ENCODE measurements at regions not wholly inside any gene's neighbourhood (a gene's known extent, or its start where the extent isn't known, plus 50 kb on each side); places are given as distances from the start of the nearest gene placed in this dataset.
A peak's percentile ranks its signal among the peaks of the same experiment; 100 is the strongest.
"Not testable (repeated sequence)": the region's sequence is repeated elsewhere in the genome, so short reads cannot be mapped to it uniquely, and the experiment has no call there.

DNA sequence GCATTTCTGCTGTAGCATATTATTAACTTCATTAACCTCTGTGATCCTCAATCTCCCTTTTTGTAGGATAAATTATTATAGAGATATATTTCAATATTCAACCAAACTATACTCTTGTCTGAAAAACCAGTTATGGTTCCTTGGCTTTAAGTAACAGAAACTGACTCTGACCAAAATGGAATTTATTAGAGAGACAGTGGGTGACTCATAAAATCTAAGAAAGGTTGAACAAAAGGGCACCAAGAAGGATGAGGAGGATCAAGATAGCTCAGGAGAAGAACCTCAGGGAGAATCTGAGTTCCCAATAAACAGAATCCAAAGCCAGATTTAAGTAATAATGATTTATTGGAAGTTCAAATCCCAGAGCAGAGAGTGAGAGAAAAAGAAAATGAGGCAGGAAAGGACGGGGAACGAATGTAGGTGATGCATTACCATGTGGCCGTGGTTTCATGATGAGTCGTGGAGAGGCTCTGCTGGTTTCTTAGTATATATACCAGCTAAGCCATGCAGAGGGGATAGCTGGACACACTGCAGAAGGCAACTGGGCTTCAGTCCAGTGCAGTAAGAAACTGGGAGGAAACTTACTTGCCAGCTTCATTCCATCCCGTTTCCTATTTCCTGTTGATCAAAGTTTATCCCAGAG, 151.5 kb upstream of the GOT2 start:
- FAIRE-seq (no peak), DNase-seq (ENCODE audit: insufficient read length, low spot score) (no peak)

- DNase-seq (ENCODE audit: insufficient read length, low spot score): no peak
- no peak for FAIRE-seq
Measured at GRCh38 chr16:58884141-58884540, 150.0 kb upstream of the GOT2 start.

DNA sequence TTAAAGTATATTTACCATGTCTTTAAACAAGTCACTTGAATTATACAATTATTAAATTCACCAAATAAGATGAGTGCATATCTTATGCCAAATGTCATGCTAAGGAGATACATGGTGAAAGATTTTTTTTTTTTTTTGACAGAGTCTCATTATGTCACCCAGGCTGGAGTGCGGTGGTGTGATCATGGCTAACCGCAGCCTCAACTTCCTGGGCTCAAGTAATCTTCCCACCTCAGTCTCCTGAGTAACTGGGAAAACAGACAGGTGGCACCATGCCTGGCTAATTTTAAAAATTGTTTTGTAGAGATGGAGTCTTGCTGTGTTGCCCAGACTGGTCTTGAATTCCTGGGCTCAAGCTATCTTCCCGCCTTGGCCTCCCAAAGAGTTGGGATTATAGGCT, 149.0 kb upstream of the GOT2 start:
- DNase-seq (ENCODE audit: insufficient read length, low spot score): no peak

GRCh38 chr16:58882292-58882691, 148.2 kb upstream of the GOT2 start:
- FAIRE-seq: peak; percentile 70

More for the DNA sequence above, 149.0 kb upstream of the GOT2 start:
- FAIRE-seq: no peak

GRCh38 chr16:58878641-58879040, 144.5 kb upstream of the GOT2 start:
- not testable (repeated sequence) for FAIRE-seq; DNase-seq (ENCODE audit: insufficient read length, low spot score)

More at GRCh38 chr16:58882292-58882691, 148.2 kb upstream of the GOT2 start:
- peak; percentile 16 for DNase-seq (ENCODE audit: insufficient read length, low spot score)

DNA sequence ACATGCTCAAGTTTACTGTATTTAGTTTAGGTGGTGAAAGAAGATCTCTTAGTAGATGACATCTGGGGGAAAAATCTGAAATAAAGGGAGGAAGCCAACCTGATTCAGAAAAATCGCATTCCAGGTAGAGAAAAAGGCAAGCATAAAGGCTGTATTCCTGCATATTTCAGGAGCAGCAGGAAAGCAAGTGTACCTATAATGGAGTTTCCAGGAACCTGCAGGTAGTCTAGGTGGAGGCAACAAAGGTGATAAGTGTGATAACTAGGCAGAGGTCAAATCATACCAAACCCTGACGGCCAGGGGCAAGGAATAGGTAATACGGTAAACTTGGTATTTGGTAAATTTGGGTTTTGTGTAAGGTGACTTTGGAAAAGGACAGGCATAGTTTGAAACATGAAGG, 132.8 kb upstream of the GOT2 start:
- DNase-seq (ENCODE audit: insufficient read length, low spot score): no peak
- FAIRE-seq: no peak

GRCh38 chr16:58863761-58864160, 129.6 kb upstream of the GOT2 start:
- no peak for DNase-seq (ENCODE audit: insufficient read length, low spot score)
- no peak for FAIRE-seq

DNA sequence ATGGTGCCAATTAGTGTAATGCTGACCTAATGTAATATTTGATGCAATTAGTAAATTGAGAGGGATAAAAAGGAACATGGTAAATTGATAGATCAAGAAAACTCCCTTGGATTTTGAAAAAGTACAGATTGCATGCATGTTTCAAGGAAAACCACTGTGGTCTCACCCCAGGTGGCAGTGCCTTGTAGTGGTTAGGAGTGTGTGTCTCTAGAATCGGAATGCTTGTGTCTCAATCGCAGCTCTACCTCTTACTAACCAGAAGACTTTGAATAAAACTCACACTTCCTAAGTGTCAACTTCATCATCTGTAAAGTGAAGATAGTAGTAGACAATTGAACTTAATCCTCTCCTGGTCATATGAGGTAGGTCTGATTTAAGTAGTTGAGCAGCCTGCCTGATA, 128.9 kb upstream of the GOT2 start:
- DNase-seq (ENCODE audit: insufficient read length, low spot score) (no peak), FAIRE-seq (no peak)

DNA sequence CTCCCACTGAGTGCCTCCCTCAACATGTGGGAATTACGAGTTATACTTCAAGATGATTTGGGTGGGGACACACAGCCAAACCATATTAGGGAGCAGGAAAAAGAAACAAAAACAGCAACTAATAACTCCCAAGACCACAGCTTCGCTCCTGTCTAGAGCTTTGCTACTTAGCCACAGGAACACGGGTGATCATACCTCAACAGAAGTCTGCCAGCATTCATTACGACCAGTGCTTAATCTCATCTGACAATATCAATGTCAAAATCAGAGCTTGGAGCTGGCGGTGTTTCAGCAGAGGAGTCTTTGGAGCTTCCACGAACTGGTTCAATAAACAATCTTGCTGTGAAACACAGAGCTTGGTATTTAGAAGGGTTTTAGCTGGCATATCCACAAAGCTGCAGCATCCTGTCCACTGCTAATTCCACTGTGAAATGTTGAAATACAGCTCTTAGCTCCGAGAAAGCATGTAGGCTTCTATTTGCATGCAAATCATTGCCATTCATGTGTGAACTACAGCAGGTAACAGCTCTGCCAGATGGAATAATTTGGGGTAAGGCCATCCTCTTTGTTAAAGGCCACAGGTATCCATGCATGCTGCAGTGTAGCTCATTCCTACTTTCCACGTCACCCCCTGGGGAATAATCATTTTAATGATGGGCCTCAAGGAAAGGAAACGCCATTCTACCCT, 128.4 kb upstream of the GOT2 start:
- FAIRE-seq (no peak), DNase-seq (ENCODE audit: insufficient read length, low spot score) (no peak)

DNA sequence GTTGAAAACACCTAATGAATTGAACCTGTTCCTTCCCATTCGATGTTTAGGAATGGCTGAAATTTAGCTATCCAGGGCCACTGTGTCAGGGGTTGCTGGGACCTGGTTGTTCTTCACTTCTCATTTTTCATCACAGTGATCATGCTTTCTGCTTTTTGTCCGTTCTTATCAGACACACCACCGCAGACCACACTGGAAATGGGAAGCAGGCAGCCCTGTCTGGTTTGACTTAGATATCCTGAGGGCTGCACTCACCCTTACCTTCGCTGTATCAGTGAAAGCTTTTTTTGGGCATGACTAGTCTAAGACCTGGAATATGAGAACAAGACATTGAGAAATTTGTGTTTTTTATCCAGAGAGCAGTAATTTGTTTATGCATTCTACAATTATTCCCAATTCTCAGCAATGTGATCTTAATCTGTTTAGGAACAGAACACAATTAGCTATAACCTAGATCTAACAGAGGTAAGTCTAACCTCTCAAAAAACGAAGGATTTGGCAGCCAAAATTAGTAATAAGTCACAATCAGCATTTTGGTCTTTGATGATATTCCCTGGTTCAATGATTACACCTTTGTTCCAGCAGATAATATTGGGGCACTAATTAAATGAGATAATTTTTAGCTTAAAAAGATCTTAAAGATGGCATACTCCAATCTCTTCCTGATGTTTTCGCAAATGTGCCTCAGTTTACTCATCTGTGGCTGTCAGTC, 126.0 kb upstream of the GOT2 start:
- FAIRE-seq: no peak
- no peak for DNase-seq (ENCODE audit: insufficient read length, low spot score)

- FAIRE-seq; DNase-seq (ENCODE audit: insufficient read length, low spot score): not testable (repeated sequence)
Measured at GRCh38 chr16:58858577-58858976, 124.5 kb upstream of the GOT2 start.

DNA sequence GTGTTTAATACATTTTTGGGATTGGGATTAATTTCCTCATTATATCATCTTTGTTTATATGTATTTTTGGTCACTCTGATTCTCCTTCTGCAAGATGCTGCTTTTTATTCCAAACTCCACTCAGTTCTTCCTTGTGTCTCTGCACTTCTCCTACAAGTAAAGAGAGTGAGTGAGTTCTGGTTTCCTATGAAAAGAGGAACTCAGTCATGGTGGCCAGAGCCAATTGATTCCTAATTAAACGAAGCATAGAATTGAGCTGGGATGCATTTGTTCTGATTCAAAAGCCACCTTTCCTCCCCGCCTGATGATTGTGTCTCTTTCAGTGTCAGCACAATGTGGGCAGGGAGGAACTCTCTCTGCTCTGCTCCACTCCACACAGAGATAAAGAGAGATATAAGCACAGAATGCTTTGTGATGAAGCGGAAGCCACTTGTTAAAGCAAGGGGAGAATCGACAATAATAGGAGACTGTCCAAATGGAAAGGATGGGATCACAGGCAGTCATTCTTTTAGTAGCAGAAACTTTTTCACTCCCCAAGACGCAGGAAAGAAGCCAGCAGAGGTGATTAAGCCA, 121.3 kb upstream of the GOT2 start:
- FAIRE-seq (no peak), DNase-seq (ENCODE audit: insufficient read length, low spot score) (no peak)

DNA sequence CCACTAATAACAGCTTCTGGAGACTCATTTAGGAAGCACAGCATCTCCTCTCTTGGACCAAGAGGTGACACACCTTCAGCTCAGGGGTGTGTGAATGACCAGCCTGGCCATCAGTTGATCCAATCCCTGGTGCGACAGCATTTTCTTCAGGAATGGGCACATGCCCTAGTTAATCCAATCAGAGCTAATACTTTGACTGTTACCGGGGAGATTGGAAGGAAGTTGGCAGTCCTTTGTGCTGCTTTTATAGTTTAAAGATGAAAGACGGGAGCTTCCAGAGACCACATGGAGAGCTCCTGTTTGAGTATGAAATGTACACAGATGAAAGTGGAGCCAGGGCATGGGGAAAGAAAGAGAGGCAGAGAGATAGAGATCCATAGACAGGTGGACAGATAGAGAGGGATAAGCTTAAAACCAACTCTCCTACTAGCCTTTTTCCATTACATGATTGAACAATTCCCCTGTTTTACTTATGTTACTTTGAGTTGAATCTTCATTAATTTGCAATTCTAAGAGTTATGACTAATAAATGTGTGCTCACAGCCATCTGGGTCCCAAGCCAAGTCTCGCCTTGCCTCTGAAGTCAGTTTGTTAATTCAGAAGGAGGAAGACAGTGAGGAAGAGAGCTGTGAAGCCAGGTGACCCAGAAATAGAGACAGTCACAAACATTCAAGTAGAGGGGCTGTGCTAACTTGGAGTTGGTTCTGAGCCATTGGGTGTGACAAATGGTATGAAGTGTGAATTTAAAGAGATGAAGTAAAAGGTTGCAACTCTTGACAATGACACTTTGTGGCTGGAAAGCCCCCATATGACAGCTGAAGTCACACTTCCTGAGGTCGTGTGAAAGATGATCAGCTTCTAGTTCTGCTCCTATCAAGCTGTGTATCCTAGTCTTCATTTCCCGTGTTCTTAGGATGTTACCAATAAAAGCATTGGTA, 120.0 kb upstream of the GOT2 start:
- DNase-seq (ENCODE audit: insufficient read length, low spot score) (no peak), FAIRE-seq (no peak)

DNA sequence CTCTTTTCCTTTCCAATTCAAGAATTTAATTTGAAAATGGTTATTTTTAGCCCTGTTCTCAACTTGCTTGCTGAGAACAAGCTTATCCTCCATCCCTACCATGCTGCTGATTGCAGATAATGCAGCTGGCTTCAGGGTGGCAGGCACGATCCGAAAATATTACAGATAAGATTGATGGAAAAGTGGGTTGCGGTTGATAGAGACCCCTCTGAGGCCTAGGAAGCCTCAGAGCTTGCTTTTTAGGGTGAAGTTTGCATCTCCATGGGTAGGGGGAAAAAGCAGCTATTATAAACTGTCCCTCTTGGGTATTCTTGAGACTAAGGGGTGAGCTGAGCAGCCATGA, 116.5 kb upstream of the GOT2 start:
- FAIRE-seq (no peak), DNase-seq (ENCODE audit: insufficient read length, low spot score) (no peak)

DNA sequence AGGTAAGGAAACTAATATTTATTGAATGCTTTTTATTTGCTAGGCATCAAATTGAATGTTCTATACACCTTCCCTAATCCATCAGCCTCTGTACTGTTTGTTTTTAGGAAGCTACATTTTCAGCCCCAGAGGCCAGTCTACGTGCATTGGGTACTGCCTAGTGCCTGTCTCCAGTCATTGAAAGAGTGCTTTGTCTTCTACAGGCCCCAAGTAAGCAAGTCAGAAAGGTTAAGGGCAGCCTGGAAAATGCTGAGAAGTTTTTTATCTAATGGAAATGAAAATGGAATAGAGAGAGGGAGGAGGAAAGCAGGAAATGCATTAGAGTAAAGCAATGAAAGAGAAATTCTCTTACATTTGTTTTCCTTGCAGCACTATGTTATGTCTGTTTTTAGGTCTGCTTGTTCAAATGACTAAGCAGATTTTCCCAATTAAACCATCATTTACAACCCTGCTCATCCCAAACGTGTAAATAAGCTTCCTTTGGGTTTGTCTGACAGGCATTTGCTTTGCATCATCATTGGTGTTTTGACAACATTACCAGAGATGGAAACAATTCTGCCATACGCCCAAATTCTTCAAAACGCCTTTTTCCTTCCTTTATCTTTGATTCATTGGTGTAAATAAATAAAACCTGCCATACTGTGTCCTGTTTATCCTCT, 116.0 kb upstream of the GOT2 start:
- FAIRE-seq: no peak
- no peak for DNase-seq (ENCODE audit: insufficient read length, low spot score)

DNA sequence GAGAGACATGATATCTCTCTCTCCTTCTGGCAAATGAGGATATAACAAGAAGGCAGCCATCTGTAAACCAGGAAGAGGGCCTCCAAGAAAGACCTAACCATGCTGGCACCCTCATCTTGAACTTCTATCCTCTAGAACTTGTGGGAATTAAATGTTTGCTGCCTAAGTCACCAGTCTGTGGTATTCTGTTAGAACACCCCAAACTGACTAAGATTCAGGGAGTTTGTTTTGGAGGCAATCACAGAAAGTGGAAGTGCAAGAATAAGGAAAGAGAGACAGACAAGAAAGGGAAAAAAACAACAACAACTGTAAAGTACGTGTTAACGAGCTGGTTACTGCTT, 114.5 kb upstream of the GOT2 start:
- DNase-seq (ENCODE audit: insufficient read length, low spot score): no peak
- no peak for FAIRE-seq

DNA sequence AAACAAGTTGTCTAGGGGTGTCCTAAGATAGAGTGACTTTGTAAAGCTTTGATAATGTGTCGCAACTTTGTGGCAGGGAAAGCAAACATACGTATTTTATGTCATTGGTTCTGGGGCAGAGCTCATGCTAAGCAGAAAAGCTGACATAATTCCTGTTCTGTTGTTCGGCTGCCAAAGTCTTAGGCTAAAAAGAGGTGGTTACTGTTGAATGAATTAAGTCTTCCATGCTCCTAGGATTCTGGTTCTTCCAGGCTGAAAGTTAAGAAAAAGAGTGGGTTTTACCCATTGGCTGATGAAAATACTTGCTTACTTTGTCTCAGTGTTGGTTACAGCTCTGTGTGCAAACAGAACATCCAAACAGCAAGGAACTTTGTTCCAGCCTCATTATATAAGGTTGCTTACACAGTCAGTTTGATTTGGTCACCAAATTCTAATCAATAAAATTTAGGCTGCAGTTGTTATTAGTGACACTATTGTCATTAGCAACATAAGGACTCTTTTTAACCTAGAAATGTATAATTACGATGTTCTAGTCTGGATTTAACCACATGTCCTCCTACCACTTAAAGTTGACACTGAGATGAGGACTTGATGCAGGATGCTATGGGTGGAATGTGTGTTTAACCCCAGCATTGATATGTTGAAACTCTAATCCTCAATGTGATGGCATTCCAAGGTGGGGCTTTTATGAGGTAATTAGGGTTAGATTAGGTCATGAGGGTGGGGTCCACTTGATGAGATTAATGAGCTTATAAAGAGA, 114.0 kb upstream of the GOT2 start:
- DNase-seq (ENCODE audit: insufficient read length, low spot score) (no peak), FAIRE-seq (no peak)

- not testable (repeated sequence) for FAIRE-seq; DNase-seq (ENCODE audit: insufficient read length, low spot score)
Measured at GRCh38 chr16:58846226-58846625, 112.1 kb upstream of the GOT2 start.

- DNase-seq (ENCODE audit: insufficient read length, low spot score) (no peak), FAIRE-seq (no peak)
Measured at GRCh38 chr16:58843675-58844074, 109.6 kb upstream of the GOT2 start.
